Epithelial cell of esophagus (primary cell): ENCODE measurements at regions not wholly inside any gene's neighbourhood (a gene's known extent, or its start where the extent isn't known, plus 50 kb on each side); places are given as distances from the start of the nearest gene placed in this dataset.

ENCODE experiments used
- DNase-seq: peaks from one replicate; pipeline ENCODE4 v3.0.0; 2010; ENCODE audit warnings: low read depth
- H3K4me3 ChIP-seq: 2 replicates; pipeline ENCODE4 v1.5.1; 2011; ENCODE audit warnings: mild to moderate bottlenecking, low read length, control low read depth
- TF ChIP-seq, protein P1 (sequence below): IDR thresholded peaks from 2 replicates; pipeline ENCODE4 v1.5.1; 2011; ENCODE audit warnings: low read depth, mild to moderate bottlenecking, low read length, control low read depth, inconsistent platforms; ENCODE audit not compliant: insufficient read depth; ENCODE audit errors: missing control alignments

DNA sequence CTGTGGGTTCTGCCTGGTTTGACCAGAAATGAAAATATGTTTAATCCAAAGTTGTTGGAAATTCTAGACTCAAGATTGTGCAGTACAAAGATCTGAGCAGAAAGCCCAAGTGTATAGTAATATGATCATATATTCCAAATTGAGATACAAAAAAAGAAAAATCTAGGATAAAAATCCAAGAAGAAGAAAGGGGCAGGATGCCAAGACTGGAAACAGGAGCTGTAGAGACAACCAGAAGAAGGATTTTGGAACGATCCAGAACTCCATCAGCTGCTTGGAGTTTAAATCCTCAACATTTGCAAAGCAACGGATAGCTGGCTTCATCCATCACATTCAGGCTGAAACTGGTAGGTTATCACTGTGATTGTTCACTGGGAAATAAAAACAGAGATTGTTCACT is 333.6 kb upstream of the UBE2E3 start:
- DNase-seq: no peak
- no peak overlapping the region for H3K4me3 ChIP-seq
- TF ChIP-seq, protein P1, sequence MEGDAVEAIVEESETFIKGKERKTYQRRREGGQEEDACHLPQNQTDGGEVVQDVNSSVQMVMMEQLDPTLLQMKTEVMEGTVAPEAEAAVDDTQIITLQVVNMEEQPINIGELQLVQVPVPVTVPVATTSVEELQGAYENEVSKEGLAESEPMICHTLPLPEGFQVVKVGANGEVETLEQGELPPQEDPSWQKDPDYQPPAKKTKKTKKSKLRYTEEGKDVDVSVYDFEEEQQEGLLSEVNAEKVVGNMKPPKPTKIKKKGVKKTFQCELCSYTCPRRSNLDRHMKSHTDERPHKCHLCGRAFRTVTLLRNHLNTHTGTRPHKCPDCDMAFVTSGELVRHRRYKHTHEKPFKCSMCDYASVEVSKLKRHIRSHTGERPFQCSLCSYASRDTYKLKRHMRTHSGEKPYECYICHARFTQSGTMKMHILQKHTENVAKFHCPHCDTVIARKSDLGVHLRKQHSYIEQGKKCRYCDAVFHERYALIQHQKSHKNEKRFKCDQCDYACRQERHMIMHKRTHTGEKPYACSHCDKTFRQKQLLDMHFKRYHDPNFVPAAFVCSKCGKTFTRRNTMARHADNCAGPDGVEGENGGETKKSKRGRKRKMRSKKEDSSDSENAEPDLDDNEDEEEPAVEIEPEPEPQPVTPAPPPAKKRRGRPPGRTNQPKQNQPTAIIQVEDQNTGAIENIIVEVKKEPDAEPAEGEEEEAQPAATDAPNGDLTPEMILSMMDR: no peak

DNA sequence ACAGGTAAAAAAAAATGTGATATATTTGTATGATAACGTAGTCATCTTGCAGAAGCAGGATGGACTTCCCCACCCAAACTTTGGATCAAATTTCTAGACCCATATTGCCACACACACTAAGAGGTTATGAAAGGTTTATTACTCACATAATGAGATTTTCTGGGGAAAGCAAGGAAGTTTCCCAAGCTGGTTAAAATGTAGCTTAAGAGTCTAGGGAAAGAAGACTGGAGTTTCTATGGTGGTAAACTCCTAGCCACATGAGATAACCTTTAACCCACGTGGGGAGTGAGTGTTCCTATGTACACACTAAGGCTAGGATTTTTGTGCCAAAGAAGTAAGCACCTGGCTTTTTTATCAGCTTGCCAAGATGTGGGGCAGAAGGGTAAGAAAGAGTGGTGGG is 335.7 kb upstream of the UBE2E3 start:
- H3K4me3 ChIP-seq: no peak overlapping the region
- TF ChIP-seq, protein P1: no peak
- peak; percentile 82 for DNase-seq

DNA sequence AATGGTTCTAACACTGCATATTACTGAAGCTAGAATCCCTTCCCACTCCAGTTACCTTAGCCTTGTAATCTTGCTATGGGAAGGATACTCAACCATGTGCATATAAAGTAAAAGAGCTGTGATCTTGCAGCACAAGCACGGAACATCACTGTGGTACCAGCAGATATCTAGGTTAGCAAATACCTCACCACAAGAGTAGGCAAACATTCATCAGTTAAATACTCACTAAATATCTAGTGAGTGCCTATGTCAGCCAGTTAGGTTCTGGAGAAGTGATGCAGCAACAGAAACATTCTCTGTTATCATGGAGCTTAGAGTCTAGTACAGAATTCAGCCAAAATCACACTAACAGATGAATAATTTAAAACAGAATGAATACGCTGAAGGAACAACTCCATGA is 349.6 kb upstream of the UBE2E3 start:
- no peak for DNase-seq
- TF ChIP-seq, protein P1: no peak
- no peak overlapping the region for H3K4me3 ChIP-seq

DNA sequence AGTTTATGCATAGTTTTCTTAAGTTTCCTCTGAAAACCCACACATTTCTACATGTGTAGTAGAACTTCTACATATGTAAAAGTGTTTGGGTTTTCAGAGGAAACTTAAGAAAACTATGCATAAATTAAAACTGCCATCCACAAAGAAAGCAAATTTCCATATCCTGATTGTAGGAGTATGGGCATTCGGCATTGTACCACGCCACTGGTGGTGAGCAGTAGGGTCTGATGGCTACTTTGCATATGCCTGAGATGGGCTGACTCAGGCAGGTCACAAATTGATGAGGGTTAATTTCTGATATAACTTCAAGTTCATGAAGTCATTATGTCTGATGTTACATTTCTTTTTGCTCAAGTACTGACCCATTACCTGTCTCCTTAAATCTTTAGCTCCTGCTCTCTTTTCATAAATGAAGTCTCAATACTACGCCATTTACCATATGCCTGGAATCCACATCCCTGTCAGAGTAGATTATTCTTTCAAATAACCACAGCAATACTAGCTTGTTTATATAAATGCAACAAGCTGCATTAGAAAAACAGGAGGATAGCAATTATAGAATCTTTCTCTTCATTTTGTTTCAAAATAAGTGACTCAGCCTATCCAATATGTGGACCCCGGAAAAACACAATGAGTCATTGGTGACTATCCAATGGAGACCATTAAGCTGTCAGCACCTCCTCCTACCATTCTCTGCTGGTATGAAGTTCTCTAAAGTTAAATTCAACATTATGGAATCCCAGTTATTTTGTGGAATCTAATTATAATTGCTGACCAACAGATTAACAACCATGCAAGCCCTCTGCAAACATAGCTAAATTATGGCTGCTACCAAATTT is 355.2 kb upstream of the UBE2E3 start:
- peak; percentile 62 for DNase-seq
- H3K4me3 ChIP-seq: no peak overlapping the region
- TF ChIP-seq, protein P1: no peak

DNA sequence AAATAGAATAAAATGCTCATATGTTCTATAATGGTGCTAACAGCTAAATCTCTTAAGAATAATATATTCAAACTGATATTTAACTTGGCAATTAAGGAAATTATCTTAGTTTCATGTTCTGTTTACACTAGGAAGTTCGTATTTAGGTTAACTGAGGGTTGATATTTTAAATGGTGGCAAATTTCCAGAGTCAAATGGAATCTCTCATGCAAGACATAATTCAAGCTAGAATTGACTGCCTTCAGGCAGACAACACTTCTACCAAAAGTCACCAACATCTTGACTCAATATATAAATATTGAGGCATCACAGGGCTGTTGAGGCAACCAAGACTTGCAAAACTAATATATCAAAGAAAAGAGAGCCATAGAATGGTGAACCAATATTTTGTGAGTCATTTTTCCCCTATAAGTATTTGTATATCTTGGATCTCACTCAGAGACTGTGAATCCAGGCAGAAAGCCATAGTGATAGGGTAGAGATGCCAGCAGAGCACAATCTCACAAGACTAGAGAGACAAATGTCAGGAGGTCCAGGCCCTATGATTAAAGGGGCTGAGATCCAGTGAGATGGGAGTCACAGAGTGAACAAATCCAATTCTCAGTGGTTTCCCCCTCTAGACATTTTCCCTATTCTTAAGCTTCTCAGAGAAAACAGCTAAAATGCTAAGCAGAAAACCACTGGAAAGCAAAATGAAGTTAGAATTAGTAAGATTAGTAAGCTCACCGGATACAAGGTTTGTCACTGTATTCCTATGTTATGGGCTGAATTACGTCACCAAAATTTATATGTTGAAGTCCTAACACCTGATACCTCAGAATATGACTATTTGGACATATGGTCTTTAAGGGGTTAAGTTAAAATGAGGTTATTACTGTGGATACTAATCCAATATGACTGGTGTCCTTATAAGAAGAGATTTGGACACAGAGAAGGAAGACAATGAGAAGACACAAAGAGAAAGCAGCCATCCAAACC is 358.2 kb upstream of the UBE2E3 start:
- DNase-seq: peak; percentile 13
- no peak overlapping the region for H3K4me3 ChIP-seq

DNA sequence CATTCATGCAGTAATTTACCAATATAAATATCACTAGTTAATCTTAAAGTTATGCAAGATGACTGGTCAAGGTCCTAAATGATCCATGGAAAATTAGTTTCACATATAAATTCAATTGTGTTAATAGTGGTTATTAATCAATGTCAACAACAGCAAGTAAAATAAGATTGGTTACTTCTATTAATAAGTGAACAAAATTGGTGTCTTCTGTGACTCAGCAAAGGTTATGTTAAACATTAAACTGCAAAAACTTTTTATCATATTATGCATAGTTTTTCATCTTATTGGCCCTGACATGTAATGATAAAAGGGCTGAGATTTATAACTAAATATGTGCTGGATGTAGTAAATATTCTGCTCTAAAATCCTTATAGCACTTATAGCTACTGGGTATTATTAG is 359.0 kb upstream of the UBE2E3 start:
- TF ChIP-seq, protein P1: no peak
- no peak overlapping the region for H3K4me3 ChIP-seq
- no peak for DNase-seq

More for the DNA sequence above, 358.2 kb upstream of the UBE2E3 start:
- TF ChIP-seq, protein P1: no peak
